AG04450 (cell line): ENCODE measurements at regions not wholly inside any gene's neighbourhood (a gene's known extent, or its start where the extent isn't known, plus 50 kb on each side); places are given as distances from the start of the nearest gene placed in this dataset.

Experiments
- CTCF ChIA-PET: fragments of 300-600, 350-600 bp; formaldehyde crosslinking; extraction: SDS; loops from one replicate; lab custom pipeline; 2022; ENCODE audit warnings: antibody characterized with exemption, inconsistent platforms; lab: Charles Lee
- POLR2A ChIA-PET: fragments of 350-600 bp; formaldehyde crosslinking; extraction: SDS; loops from one replicate; lab custom pipeline; 2021; ENCODE audit warnings: antibody characterized with exemption, inconsistent platforms; lab: Yijun Ruan, JAX
- DNase-seq: peaks from one replicate; pipeline ENCODE4 v3.0.0-alpha.2; 2011; ENCODE audit warnings: low read depth, low spot score
- H3K27ac ChIP-seq: one replicate; pipeline ENCODE4 v1.5.1; 2012; ENCODE audit warnings: low read depth, low read length, control low read depth
- H3K27me3 ChIP-seq: one replicate; pipeline ENCODE4 v1.6.0; 2012; ENCODE audit warnings: low read length; ENCODE audit not compliant: control insufficient read depth, insufficient read depth
- H3K4me3 ChIP-seq: 2 replicates; pipeline ENCODE4 v1.5.1; 2011; ENCODE audit warnings: mild to moderate bottlenecking, low read depth, low read length, control low read depth
- H3K9me3 ChIP-seq: 2 replicates; pipeline ENCODE4 v1.5.1; 2012; ENCODE audit warnings: low read length; ENCODE audit not compliant: control insufficient read depth, insufficient read depth
- CTCF ChIP-seq: IDR thresholded peaks from 2 replicates; pipeline ENCODE4 v1.5.1; 2011; ENCODE audit warnings: low read depth, low read length, control low read depth, inconsistent platforms

GRCh38 chr13:98632961-98633360, 56.1 kb upstream of the STK24 start:
- no peak for DNase-seq
- Histone ChIP-seq H3K4me3 (no peak overlapping the region), H3K27ac (no peak overlapping the region), H3K9me3 (no peaks in the 10 kb centered on the region), H3K27me3 (peaks cover 5% of the 10 kb centered on the region)
- CTCF ChIA-PET = interaction anchor here (3.1 kb wide), 1 partner anchor 20 kb away, joined by 17 read pairs; no protein-coding TSS in a partner anchor
- POLR2A ChIA-PET = no interaction called here
- no peak for TF ChIP-seq CTCF

GRCh38 chr13:98629055-98629454, 52.1 kb upstream of the STK24 start:
- TF ChIP-seq CTCF = no peak
- no peak overlapping the region for H3K27ac ChIP-seq
- H3K9me3 ChIP-seq = no peaks in the 10 kb centered on the region
- CTCF ChIA-PET = no interaction called here
- H3K27me3 ChIP-seq = peaks cover 4% of the 10 kb centered on the region
- no peak for DNase-seq
- no peak overlapping the region for H3K4me3 ChIP-seq
- POLR2A ChIA-PET = no interaction called here
